HuH-7.5 (cell line): ENCODE measurements at regions not wholly inside any gene's neighbourhood (a gene's known extent, or its start where the extent isn't known, plus 50 kb on each side); places are given as distances from the start of the nearest gene placed in this dataset.

ENCODE experiments used
- DNase-seq: peaks from one replicate; pipeline ENCODE4 v3.0.0; 2011; ENCODE audit warnings: low spot score

GRCh38 chr6:105907301-105907700 lies 178.8 kb upstream of the PRDM1 start:
- DNase-seq: no peak

- DNase-seq: no peak
Measured at GRCh38 chr6:105902401-105903031, 183.6 kb upstream of the PRDM1 start.

- no peak for DNase-seq
Measured at GRCh38 chr6:105901583-105901982, 184.6 kb upstream of the PRDM1 start.

- no peak for DNase-seq
Measured at GRCh38 chr6:105900125-105900937, 185.8 kb upstream of the PRDM1 start.

- DNase-seq: no peak
Measured at GRCh38 chr6:105898286-105898685, 187.8 kb upstream of the PRDM1 start.

- no peak for DNase-seq
Measured at GRCh38 chr6:105897131-105897530, 189.0 kb upstream of the PRDM1 start.

- DNase-seq: peak; percentile 19
Measured at GRCh38 chr6:105896821-105897095, 189.4 kb upstream of the PRDM1 start.

GRCh38 chr6:105896052-105896820 lies 189.9 kb upstream of the PRDM1 start:
- peak; percentile 40 for DNase-seq

- DNase-seq: no peak
Measured at GRCh38 chr6:105894556-105894955, 191.6 kb upstream of the PRDM1 start.

- no peak for DNase-seq
Measured at GRCh38 chr6:105893741-105894140, 192.4 kb upstream of the PRDM1 start.

- peak; percentile 27 for DNase-seq
Measured at GRCh38 chr6:105892577-105893262, 193.4 kb upstream of the PRDM1 start.

GRCh38 chr6:105890521-105891244 lies 195.5 kb upstream of the PRDM1 start:
- DNase-seq: no peak

GRCh38 chr6:105889902-105890301 lies 196.2 kb upstream of the PRDM1 start:
- DNase-seq: no peak

- no peak for DNase-seq
Measured at GRCh38 chr6:105886814-105887544, 199.2 kb upstream of the PRDM1 start.

GRCh38 chr6:105886066-105886813 lies 199.9 kb upstream of the PRDM1 start:
- DNase-seq: no peak

- DNase-seq: no peak
Measured at GRCh38 chr6:105884426-105884825, 201.7 kb upstream of the PRDM1 start.

GRCh38 chr6:105884011-105884410 lies 202.1 kb upstream of the PRDM1 start:
- no peak for DNase-seq

GRCh38 chr6:105882828-105883227 lies 203.3 kb upstream of the PRDM1 start:
- DNase-seq: no peak

- DNase-seq: no peak
Measured at GRCh38 chr6:105882121-105882803, 203.9 kb upstream of the PRDM1 start.

- no peak for DNase-seq
Measured at GRCh38 chr6:105881608-105882007, 204.5 kb upstream of the PRDM1 start.
